Ishikawa (cell line): ENCODE measurements at regions not wholly inside any gene's neighbourhood (a gene's known extent, or its start where the extent isn't known, plus 50 kb on each side); places are given as distances from the start of the nearest gene placed in this dataset.

ENCODE experiments used
- CREB1 ChIP-seq: IDR thresholded peaks from 2 replicates; pipeline ENCODE4 v1.6.1; 2012; ENCODE audit warnings: low read depth
- EP300 ChIP-seq: IDR thresholded peaks from 2 replicates; pipeline ENCODE4 v1.6.1; 2012; ENCODE audit warnings: borderline replicate concordance
- MAX ChIP-seq: IDR thresholded peaks from 2 replicates; pipeline ENCODE4 v1.6.1; 2012
- NFIC ChIP-seq: IDR thresholded peaks from 2 replicates; pipeline ENCODE4 v1.6.1; 2012
- RAD21 ChIP-seq: IDR thresholded peaks from 2 replicates; pipeline ENCODE4 v1.6.1; 2012; ENCODE audit warnings: low read depth
- REST ChIP-seq: IDR thresholded peaks from 2 replicates; pipeline ENCODE4 v1.6.1; 2012; ENCODE audit warnings: low read depth, mild to moderate bottlenecking
- TAF1 ChIP-seq: IDR thresholded peaks from 2 replicates; pipeline ENCODE4 v1.6.1; 2012; ENCODE audit warnings: low read depth, mild to moderate bottlenecking
- TCF12 ChIP-seq: IDR thresholded peaks from 2 replicates; pipeline ENCODE4 v1.6.1; 2012; ENCODE audit warnings: low read depth
- USF1 ChIP-seq: IDR thresholded peaks from 2 replicates; pipeline ENCODE4 v1.6.1; 2012

- no peak for TF ChIP-seq TCF12
- no peak for TF ChIP-seq EP300
- TF ChIP-seq CREB1: no peak
- no peak for TF ChIP-seq TAF1
- TF ChIP-seq NFIC: no peak
- TF ChIP-seq REST: no peak
- TF ChIP-seq RAD21: no peak
- no peak for TF ChIP-seq MAX
- TF ChIP-seq USF1: no peak
Observed at GRCh38 chr11:15757048-15757698, 599.2 kb downstream of the SOX6 start.
